ENCODE measurements at regions not wholly inside any gene's neighbourhood (a gene's known extent, or its start where the extent isn't known, plus 50 kb on each side); places are given as distances from the start of the nearest gene placed in this dataset.

DNA sequence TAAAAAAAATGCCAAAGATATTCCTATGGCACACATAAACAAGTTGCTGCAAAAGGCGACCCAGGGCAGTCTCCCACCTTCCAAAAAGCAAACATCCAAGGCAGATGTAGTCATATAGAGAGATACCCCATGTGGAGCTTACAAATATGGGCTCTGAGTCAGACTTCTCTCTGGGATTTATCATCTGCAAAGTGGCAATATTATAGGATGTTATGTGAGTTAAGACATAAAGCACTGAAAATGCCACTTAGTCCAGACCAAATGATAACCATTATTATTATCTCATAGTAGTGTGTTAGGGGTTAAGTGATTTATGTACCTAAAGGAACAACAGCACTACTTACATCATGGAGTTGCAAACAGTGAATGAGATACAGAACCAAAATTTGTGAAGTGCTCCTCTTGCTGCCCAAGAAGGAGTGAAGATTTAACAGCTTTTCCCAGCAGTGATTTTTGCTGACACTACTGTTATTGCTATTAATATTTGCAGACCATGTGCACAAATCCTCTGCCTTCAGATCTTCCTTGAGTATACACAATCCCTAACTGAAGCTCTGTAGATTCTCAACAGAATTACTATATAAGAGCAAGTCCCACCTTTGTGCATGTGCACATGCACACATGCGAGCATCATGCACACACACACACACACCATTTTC lies 560.0 kb upstream of the SALL1 start:
- DNase-seq: no peak

DNA sequence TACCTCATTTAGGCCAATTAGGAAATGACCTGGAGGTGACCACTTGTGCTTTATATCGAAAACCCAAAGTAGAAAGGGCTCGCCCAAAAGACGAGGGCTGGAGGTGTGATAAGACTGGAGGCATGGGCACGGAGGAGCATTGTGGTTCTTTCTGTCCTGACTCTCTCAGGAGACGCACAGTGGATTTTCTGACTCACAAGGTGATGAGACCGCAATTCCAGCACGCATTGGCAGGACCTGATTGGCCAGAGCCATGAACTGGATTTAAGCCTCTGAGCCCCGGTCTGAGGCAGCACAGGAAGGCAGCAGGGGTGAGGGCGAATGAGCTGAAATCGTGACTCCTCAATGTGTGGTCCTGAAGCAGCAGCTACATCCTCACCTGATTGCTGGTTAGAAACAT lies 559.1 kb upstream of the SALL1 start:
- DNase-seq: no peak

DNA sequence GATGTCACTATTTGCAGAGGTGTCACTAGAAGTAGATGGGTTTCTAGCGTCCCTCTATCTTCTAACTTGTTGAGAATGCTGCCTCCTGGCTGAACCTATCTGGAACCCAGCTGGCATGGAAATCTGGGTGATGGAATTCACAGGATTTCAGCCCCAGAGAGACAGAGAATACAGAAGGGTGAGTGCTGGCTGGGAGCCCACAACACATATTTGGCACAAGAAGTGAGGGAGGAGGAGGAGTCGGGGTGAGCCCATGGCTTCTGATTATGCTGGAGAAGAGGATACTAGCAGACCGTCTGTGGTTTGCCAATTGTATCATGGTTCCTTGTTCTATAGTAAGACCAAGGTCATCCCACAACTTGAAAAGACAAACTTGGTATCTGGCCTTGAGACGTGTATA lies 557.8 kb upstream of the SALL1 start:
- no peak for DNase-seq

DNA sequence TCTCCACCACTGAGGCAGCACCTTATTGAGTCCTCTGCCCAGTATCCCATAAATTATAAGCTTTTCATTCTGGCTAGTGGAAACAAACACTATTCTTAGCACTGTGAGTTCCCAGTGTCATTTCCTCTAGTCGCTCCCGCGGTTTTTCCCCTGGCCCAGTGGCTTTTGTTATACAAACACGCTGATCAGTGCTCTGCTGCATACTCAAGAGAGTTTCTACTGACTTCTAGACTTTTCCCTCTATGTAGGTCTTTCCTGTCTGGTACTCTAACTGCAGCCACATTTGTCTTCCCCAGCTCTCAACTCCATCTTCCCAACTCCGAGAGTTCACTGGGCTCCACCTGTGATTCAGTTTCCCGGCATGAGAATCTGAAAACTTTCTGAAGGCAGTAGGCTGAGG lies 556.6 kb upstream of the SALL1 start:
- DNase-seq: no peak

DNA sequence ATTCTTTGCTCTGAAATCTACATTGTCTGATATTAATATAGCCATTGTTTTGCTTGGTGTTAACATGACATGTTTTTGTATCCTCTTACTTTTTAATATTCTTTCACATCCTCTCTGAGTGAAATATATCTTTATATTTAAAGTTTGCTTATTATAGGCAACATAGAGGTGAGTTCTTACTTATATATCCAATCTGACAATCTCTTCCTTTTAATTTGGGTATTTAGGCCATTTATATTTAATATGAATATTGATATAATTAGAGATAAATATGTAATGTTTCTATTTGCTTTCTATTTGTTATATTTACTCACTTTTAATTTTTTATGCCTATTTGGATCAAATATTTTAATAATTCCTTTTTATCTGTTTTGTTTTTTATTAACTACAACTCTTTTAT lies 554.1 kb upstream of the SALL1 start:
- no peak for DNase-seq

DNA sequence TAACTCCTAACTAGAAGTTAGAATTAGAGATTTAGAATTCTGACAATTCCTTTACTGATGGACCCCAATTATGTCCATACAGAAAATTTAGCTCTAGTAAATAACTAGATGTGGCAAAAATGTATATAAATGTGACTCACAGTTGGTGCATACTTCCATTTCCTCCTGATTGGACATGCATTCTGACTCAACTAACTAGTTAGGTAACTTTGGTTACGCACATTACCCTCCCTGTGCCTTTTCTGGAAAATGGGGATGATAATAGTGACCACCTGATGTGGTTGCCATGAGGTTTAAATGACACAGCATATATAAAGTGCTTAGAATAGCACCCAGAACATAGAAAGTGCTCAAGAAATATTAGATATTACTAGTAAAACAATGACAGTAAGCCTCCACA lies 550.0 kb upstream of the SALL1 start:
- DNase-seq: no peak

DNA sequence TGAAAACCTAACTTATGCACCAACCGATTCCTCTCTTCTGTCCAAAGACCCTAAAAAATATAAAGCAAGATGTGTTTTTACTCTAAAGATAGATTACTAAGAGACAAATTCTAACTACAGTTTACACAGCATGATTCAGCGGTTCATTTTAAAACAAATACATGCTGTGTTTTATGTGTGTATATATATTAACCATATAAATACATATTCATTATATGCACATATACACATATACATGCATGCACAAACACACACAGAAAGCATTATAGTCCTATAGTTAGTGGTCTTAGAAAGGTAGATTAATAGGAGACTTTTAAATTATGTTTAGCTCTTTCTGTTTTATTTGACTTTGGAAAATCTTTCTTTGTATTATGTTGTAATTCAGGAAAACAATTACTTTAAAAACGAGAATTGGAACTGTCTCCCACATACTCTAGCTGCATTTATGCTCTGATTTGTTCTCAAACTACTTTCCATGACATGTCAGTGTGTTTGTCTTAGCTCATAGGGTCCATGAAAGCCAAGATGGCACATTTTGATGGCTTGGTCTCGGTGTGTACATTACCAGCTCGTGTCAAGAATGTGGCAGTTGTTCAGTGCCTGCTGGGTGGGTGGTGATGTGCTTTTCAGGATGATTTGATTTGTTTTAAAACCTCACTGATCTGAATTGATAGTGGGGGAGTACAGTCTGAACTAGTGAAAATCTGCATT lies 548.8 kb upstream of the SALL1 start:
- no peak for DNase-seq

DNA sequence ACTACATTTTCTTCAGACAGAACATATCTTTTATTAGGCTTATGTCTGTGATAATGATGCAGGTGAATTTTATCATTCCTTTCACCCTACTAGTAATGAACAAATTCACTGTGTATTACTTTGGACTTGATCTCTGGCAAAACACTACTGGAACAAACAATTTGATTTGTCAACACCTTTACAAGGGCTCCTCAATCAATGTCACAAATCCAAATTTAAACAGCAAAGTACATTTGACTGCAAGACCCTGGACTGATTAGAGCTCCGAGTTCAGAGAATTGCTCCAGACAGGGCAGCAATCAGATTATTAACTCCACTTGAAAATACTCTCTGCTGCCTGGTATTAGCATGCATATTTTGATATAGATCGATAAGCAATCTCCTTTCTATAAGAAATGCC lies 547.6 kb upstream of the SALL1 start:
- DNase-seq: no peak

DNA sequence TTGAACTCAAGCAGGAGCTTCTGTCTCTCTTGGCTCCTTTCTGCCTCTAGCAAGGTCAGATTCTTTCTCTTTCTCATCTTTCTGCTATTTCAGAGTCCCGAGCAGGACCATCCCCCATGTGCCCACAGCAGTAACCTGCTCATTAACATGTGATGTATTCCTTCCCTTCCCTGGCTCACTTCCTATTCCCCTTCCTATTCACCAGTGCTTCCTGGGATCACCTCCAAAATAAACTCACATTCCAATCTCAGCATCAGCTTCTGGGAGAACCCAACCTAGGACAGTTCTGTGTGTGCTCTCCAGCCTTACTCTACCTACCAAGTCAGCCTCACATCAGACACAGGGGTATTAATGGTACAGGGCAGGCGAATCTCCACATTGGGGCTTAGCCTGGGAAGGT lies 546.4 kb upstream of the SALL1 start:
- no peak for DNase-seq

DNA sequence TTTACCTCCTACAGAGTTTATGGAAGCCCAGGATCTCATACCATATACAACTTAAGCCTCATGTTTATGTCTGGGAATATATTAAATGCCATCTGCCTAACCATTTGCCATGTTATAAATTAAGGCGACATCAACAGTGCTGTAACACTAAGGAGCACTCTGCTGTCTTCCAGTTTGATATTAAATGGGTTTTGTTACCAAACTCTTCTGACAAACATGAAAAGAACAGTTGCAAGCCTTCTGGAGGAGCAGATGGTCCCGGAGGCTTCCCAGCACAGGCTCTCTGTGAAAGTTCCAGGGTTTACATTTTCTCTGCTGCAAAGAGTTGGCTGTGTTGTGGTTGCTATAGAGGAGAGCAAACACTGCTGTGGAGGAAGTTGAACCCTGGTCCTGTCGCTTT lies 545.3 kb upstream of the SALL1 start:
- DNase-seq: no peak

DNA sequence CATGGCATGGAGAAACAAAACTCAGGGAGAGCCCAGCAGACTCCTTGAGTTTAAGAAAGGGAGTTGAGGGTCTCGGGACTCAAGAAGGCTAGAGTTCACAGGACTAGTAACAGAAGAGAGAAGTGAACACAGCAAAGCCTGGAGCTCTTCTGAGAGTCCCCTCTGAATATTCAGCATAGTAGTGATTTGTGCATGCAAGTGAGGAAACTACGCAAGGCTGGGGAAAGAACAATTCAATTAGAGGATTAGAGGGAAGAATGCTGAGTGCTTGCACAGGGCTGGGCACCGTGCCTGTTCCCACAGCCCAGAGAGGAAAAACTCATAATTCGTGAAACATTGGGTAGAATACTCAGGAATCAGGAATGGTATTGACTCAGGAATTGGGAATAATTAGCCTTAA lies 540.0 kb upstream of the SALL1 start:
- no peak for DNase-seq

DNA sequence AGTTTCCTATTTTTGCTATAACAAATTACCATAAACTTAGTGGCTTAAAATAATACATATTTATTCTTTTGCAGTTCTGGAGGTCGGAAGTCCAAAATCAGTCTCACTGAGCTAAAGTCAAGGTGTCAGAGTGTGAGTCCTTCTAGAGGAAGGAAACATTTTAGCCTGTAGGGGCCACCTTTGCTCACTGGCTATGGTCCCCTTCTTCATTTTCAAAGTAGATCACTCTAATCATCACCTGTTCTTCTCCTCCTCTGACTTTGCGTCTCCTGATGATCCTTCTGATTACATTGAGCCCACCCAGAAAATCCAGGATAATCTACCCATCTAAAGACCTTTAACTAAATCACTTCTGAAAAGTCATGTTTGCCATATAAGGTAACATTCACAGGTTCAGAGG lies 534.4 kb upstream of the SALL1 start:
- DNase-seq: no peak

DNA sequence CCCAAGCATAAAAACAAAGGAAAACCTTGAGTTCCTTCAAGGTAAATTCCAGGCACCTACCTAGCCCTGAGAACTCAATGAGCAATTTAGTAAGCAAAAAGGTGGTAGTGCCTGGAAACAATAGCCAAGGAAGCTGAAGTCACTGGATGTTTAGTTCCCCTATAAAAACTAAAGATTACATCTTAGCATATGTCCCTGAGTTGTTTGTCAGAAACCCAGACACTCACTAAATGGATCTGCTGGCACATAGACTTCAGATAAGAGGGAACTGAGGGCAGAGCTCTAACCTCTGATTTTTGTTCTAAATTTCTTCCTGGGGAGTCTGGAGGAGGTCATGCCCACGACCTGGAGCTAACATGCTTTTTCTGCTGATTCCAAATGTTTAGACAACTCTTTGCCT lies 532.8 kb upstream of the SALL1 start:
- no peak for DNase-seq

DNA sequence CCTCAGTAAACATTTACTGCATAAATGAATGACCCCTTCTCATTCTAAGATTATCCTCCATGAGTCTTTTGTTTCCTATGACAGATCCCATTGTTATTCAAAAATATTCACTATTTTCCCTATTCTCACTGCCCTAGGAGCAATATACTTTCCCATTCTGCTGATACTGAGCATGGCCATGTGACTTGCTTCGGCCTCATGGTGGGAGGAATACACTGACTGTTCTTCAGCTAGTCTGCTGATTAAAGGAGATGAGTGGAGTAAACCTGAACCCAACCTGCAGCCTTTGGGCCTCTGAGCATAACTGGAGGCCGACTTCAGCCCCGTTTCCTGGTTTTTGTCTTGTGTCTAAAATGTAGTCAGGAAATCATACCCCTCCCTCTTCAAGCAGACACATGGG lies 531.8 kb upstream of the SALL1 start:
- DNase-seq: no peak

DNA sequence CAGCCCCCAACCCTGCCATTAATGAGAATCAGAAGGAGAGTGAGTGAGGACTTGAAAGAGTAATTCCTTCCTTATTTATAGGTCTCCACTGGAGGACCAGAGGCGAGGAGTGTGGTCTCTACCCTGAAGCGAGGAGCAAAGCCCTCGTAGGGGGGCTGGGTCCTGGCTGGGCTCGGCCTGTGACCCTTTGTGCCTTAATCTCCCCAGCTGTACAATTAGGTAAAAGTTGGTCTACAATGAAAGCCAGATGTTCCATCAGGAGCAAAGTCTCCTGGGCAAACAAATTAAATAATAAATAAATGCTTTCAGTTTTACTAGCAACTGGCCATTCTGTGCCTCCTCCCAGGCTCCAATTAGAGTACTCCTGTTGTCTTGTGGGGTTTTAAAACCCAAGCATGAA lies 523.5 kb upstream of the SALL1 start:
- no peak for DNase-seq

DNA sequence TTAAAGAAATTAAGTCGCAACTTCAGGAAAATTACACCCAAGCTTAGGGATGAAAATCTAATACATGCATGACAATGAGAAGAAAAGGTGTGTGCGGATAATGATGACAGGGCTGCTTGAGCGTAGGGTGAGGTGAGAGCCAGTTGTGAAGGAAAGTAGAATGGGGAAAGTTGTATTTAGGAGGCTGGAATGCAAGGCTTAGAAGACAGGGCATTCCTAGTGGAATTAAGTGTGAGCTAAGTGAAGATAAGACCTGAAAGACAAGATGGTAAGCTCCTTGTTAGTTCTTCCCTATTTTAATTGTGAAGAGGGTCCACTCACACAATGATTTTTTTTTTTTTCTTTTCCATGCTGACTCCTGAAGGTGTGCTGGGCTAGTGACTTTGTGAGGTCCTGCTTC lies 519.5 kb upstream of the SALL1 start:
- DNase-seq: no peak

DNA sequence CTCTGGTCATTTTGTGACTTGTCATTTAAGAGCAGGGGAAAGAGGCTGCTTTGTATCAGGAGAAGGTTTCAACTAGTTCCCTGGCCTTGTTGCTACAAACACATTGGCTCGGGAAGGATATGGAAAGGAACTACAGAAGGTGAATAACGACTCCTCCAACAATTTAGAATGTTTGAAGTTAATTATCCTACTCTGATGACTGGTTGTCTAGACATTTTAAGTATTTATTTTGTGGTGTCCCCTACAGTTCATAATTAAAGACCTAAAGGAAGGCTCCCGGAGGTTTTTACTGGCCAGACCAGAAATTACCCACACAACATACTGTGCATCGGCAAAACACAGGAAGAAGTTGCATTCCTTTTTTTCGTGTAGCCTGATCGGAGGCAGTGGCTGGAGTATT lies 515.8 kb upstream of the SALL1 start:
- DNase-seq: no peak

DNA sequence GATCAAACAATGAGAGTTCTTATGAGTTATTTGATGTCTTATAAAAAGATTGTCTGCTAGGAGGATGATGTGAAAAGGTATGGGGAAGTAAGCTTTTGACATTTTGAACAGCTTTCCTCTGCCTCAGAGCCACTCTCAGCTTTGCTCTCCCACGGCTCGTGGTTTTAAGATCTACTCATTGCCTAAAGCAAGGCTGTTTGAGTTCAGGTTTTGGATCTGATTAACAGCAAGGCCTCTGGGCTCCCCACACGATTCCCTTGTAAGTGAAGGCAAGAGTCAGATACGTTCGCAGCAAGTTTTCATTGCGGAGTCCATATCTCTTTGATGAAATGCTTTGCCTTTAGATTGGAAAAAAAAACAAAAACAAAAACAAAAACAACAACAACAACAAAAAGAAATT lies 515.0 kb upstream of the SALL1 start:
- no peak for DNase-seq

DNA sequence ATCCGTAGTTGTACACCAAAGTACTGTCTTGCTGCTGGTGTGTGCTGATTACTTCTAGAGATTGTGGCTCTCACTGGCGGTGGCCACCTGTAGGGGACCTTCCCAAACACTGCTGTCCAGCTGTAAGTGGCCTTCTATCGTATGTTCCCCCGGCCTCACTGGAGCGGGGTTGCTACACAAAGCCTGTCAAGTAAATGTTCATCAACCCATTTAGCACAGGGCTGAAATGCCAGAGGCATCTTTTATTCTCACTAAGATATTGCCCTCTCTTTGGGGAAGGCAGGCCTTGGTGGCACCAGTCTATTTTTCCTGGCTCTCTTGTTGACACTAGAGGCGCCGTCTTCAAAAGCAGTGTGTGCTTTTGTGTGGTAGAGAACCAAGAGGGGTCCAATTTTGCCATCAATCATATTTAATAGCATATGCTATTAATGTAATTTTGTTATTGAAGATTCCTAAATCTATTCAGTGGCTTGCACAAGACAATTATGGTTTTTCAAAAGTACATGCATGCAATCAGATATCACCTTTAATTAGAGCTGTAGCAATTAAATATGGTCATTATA lies 514.4 kb upstream of the SALL1 start:
- no peak for DNase-seq

DNA sequence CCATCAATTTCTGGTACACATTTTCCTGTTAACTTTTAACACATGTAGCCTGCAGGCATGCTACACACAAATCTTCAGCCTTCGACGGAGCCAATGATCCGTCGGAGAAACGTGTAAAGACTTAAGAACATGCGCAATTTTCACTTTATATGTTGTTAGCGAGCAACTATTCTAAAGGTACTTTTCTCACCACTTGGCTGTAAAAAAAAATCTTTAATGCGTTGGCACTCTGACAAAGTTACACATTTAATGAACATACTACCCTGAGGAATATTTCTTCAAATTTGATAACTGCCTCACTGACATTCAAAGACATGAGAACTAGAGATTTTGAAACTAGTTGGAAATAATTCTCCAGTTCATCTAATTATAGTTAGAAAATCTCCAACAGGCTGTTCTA lies 507.5 kb upstream of the SALL1 start:
- DNase-seq: no peak

DNA sequence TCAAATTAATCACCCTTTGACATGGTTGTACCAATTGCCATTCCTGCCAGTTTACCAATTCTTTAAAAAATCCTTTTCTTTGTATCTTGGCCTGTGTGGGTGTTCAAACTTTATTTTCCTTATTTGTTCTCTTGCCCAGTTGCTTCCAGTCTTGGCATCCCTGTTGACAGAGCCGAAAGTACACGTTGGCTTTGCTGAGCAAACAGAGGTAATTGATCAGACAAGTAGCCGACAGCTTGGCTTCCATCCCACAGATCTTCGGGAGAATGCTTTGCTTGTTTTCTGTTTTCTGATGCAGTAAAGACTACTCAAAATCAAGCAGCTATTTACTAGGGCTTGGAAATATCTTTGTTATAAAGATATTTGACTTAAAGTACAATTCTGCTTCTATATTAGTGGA lies 506.8 kb upstream of the SALL1 start:
- DNase-seq: no peak

DNA sequence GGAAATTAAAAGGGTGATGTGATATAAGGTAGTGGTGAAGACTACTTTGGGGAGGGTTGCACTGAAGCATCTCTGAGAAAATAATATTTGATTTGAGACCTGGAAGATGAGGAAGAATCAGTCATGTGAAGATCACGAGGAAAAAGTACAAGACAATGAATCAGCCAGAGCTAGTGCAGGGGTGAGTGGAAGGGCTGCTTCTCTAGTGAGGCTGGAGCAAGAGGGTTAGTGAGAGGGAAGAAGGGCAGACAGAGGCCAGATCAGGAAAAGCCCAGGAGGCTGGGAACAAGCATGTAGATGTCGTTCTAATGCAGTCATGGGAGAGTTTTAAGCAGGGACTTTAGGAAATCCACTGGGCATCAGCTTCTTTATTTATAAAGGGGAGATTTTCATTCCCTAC lies 504.2 kb upstream of the SALL1 start:
- DNase-seq: no peak

DNA sequence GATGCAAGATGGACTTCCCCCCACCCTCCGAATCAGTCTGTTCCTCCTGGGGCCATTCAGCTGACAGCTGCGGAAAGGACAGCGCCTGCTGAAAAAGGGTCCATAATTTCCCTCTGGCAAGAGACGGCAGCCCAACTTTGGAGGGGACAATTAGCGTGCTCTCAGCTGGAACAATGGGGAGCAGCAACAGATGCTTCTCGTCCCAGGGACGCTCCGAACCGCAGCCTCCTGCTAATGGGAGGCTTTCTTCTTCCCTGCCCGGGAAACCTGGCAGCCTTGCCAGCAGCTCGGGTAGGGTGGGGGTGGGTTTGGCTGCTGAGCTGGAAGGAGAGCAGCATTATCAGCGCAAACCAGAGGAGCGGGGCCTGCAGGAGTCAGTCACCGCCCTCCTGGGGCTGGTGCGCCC lies 500.0 kb upstream of the SALL1 start:
- no peak for DNase-seq

DNA sequence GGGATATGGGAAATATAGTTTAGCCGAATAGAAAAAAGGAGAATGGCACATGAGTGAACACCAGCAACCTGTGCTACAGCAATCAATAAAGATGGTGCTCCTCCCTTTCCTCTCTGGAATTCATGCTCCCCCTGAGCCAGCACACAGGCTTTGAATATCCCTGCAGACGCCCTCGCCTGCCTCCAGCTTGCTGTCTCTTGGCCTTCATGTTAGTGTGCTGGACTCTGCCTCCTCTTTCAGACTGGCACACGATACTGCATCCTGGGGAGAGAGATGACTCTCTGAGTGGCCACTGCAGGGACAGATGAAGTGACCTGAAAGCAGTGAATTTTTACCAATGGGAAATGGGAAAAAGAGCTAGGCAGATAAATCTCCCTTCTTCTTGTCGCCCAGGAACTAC lies 498.6 kb upstream of the SALL1 start:
- DNase-seq: no peak

DNA sequence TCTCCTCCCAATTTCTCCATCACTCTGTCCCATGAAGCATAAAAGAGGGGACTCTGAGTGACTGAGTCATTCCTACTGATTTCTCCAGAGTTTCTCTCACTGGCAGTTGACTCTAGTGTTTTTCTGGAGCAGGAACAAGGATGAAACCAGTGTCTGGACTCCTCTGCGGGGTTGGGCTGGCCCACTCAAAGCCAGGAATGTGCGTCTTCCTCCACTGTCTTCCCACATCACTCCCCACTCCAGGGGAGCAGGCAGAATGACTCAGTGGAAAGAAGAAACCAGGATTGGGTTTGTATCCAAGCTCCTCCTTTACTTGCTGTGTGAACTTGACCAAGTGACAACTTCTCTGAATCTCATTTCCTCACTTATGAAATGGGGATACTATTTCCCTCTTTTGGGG lies 497.5 kb upstream of the SALL1 start:
- DNase-seq: no peak

Measured in CD4-positive, alpha-beta T cell treated with Interferon alpha-2 for 1 hour (primary cell).